Ishikawa (cell line): ENCODE measurements at regions not wholly inside any gene's neighbourhood (a gene's known extent, or its start where the extent isn't known, plus 50 kb on each side); places are given as distances from the start of the nearest gene placed in this dataset.

Experiments used
- CEBPB ChIP-seq: IDR thresholded peaks from 2 replicates; pipeline ENCODE4 v1.6.1; 2012
- CREB1 ChIP-seq: IDR thresholded peaks from 2 replicates; pipeline ENCODE4 v1.6.1; 2012; ENCODE audit warnings: low read depth
- EP300 ChIP-seq: IDR thresholded peaks from 2 replicates; pipeline ENCODE4 v1.6.1; 2012; ENCODE audit warnings: borderline replicate concordance
- FOXM1 ChIP-seq: IDR thresholded peaks from 2 replicates; pipeline ENCODE4 v1.6.1; 2012; ENCODE audit warnings: low read depth, borderline replicate concordance
- MAX ChIP-seq: IDR thresholded peaks from 2 replicates; pipeline ENCODE4 v1.6.1; 2012
- NFIC ChIP-seq: IDR thresholded peaks from 2 replicates; pipeline ENCODE4 v1.6.1; 2012
- RAD21 ChIP-seq: IDR thresholded peaks from 2 replicates; pipeline ENCODE4 v1.6.1; 2012; ENCODE audit warnings: low read depth
- REST ChIP-seq: IDR thresholded peaks from 2 replicates; pipeline ENCODE4 v1.6.1; 2012; ENCODE audit warnings: low read depth, mild to moderate bottlenecking
- TAF1 ChIP-seq: IDR thresholded peaks from 2 replicates; pipeline ENCODE4 v1.6.1; 2012; ENCODE audit warnings: low read depth, mild to moderate bottlenecking
- TCF12 ChIP-seq: IDR thresholded peaks from 2 replicates; pipeline ENCODE4 v1.6.1; 2012; ENCODE audit warnings: low read depth
- TEAD4 ChIP-seq: IDR thresholded peaks from 2 replicates; pipeline ENCODE4 v1.6.1; 2012
- USF1 ChIP-seq: IDR thresholded peaks from 2 replicates; pipeline ENCODE4 v1.6.1; 2012
- YY1 ChIP-seq: IDR thresholded peaks from 2 replicates; pipeline ENCODE4 v1.6.1; 2012; ENCODE audit warnings: low read depth
- ZBTB7A ChIP-seq: IDR thresholded peaks from 2 replicates; pipeline ENCODE4 v1.6.1; 2012; ENCODE audit warnings: low read depth

GRCh38 chr4:62510228-62510627 is 1310.1 kb downstream of the ADGRL3 start:
- no peak for TF ChIP-seq CREB1
- no peak for TF ChIP-seq REST
- TF ChIP-seq EP300, result no peak
- no peak for TF ChIP-seq TAF1
- no peak for TF ChIP-seq ZBTB7A
- no peak for TF ChIP-seq CEBPB
- no peak for TF ChIP-seq MAX
- TF ChIP-seq RAD21, result no peak
- TF ChIP-seq TEAD4, result no peak
- TF ChIP-seq NFIC, result no peak
- no peak for TF ChIP-seq FOXM1
- TF ChIP-seq TCF12, result no peak
- TF ChIP-seq YY1, result no peak
- TF ChIP-seq USF1, result no peak
